NCI-H82 treated with DMSO at 0.1 percent for 48 hours (cell line): ENCODE measurements at regions not wholly inside any gene's neighbourhood (a gene's known extent, or its start where the extent isn't known, plus 50 kb on each side); places are given as distances from the start of the nearest gene placed in this dataset.

Source experiments
- DNase-seq: peaks from one replicate; lab custom pipeline; 2025; ENCODE audit not compliant: unreplicated experiment; lab: John Stamatoyannopoulos, UW

DNA sequence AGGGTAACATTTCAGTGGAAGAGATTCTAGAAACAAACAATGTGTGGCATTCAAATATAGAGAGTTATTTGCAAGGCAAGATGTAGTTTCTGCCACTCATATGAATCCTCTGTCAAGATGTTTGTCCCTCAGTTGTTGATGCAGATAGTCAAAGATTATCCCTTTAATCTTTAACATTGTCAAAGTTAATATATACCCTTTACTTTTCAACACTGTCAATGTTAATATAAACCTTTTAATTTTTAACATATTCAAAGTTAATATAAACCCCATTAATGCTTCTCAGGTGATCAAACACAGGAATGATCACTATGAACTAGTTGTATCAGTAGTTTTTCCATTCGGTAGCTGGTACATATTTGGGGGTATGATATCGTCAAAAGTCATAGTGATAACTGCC lies 51.9 kb upstream of the PICALM start:
- no peak for DNase-seq

DNA sequence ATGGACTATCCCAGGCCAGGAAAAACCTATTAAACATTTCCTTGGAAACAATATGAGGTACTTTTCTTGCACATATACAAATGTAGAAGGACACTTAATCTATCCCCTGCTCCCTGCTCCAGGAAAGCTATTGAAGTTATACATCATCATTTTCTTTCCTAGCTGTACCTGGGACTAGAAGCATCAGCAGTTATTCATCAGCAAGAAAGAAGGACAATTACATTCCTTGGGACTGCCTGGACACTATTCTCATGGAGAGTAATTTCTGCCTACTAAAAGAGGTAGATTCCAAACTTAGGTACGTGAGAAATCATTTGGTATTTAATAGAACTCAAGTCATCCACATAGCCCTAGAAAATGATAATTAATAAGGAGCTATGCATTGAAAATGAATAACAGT lies 51.0 kb upstream of the PICALM start:
- no peak for DNase-seq

DNA sequence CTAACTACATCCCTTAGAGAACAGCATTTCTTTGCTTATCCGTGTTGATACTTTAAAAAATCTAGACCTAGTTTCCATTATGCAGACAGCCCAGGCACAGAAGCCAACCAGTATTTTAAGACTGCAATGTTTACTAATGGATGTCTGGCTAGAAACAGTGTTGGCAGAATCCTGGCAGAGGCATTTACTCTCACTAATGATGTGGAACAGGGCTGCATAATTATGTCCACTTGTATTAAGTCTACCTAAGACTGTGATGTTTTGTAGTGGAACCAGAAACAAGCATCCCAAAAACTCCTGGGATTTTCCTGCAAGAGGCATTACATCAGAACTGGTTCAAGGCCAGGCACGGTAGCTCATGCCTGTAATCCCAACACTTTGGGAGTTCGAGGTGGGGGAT lies 50.2 kb upstream of the PICALM start:
- DNase-seq, result no peak
